SK-MEL-5 (cell line): ENCODE measurements at regions not wholly inside any gene's neighbourhood (a gene's known extent, or its start where the extent isn't known, plus 50 kb on each side); places are given as distances from the start of the nearest gene placed in this dataset.
A peak's percentile ranks its signal among the peaks of the same experiment; 100 is the strongest.

Experiments
- DNase-seq: peaks from one replicate; pipeline ENCODE4 v3.0.0-alpha.2; 2016; ENCODE audit warnings: low read depth, low spot score
- in situ Hi-C: cut with HindIII; loops from 2 replicates; pipeline ENCODE4 v1.10.0; 2016; ENCODE audit warnings: low sequenced_read_pairs, high pct_unique_total_duplicates, low pct_unique_long_range_greater_than_20kb

DNA sequence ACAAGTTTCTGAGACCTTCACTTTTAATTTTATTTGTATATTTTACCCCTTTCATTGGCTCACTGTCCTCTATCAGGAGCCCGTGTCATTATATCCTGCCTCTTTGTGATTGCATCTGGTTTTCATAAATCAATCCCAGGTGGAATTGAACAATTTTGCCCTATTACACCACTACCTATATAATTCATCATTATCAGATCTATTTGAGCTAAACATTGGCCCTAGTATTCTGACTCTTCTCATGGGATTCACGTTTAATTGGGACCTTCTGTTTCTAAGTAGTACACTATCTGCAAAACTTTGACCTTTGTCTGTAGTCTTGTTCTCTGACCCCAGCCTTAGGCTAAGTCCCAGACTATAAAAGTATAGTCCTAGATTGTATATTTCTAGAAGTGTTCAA lies 114.1 kb downstream of the FAT4 start:
- no peak for DNase-seq
- in situ Hi-C loops, result no loop called here

DNA sequence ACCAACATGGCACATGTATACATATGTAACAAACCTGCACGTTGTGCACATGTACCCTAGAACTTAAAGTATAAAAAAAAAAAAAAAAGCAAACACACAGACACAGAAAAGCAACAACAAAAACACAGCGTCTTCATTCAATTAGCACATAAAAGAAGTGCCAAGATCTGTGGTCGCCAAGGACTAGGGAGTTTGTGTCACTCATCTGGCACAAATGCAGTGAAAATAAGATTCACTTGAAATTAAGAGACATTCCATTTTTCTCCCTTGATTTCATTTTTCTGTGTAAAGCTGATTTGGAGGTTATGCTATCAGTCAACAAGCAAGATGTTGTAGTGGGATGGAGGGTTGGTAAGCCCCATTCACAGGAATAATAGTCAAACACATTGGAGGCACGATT lies 115.3 kb downstream of the FAT4 start:
- in situ Hi-C loops, result no loop called here
- DNase-seq, result no peak

DNA sequence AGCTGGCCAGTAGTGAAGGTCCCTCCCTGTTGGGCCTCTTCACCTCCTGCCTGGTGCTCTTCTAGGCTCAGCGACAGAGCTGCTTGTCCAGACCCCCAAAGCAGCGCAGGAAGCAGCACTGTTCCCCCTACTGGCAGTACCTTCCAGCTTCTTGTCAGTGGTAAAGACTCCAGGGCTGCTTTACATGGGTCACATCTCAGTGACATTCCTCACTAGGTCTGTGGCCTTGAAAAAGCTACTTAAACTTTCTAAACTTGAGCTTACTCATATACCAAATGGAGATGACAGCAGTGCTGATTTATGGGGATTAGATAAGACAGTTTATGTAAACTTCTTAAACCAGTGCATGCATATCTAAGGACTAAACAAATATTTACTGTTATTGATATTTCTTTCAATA lies 117.3 kb downstream of the FAT4 start:
- DNase-seq, result peak; percentile 21
- in situ Hi-C loops, result no loop called here

DNA sequence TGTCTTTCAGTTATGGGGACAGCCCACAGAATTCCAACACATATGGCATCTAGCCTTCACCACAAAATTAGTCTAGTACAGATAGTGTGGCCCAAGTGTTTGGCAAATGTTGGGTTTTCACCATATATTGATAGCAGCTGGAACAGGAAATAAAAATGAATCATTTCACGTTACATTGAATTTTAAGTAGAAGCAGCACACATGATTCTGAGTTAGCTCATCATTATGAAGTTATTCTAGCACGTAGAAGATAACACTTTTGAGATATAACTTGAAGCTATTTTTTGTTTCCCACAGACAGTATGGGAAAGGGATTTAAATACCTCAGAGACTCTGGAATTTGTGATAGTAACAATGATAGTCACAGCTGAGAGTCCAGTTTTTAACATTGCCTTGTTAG lies 118.7 kb downstream of the FAT4 start:
- no peak for DNase-seq

DNA sequence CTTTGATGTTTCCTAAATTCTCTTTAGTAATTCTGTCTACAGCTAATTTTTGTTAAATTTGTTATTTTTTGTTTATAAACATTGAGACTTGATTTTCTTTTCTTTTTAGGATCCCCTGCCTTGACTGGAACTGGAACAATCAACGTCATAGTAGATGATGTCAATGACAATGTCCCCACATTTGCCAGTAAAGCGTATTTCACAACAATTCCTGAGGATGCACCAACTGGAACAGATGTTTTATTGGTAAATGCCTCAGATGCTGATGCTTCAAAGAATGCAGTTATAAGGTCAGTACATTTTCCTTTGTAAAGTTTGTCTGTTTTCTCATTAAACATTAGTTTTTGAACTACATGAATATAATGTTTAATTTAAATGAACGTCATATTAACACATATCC lies 119.4 kb downstream of the FAT4 start:
- no peak for DNase-seq

More for the DNA sequence above, 118.7 kb downstream of the FAT4 start:
- in situ Hi-C loops, result no loop called here

DNA sequence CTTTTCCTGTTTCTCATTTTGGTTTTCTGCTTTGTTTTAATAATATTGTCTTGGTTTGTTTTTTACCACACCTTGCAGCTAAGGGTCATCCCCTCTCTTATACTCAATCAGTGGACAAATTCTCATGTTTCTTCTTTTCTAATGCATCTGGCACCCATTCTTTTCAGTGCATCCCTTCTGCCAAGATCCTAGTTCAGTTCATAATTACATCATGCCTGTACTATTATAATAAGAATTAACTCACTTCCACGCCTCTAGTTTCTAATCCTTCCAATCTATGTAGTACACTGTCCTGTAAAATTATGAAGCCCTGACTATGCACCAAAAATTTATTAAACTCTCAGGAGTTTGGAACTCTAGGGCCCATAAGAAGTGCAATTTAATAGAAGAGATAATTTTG lies 126.1 kb downstream of the FAT4 start:
- DNase-seq, result no peak
- in situ Hi-C loops, result no loop called here

More for the DNA sequence above, 119.4 kb downstream of the FAT4 start:
- in situ Hi-C loops, result no loop called here

DNA sequence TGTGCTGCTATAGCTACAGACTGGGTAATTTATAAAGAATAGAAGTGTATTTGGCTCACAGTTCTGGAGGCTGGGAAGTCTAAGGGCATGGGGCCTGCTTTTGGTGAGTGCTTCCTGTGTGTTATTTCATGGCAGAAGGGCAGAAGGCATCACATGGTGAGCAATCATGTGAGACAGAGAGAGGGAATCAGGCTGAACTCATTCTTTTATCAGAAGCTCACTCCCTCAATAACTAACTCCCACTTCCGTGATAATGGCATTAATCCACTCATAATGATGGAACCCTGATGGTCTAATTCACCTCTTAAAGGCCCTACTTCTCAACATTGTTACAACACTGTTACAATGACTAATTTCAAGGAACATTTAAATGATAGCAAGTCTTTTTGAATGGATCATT lies 129.4 kb downstream of the FAT4 start:
- in situ Hi-C loops, result no loop called here
- peak; percentile 19 for DNase-seq

DNA sequence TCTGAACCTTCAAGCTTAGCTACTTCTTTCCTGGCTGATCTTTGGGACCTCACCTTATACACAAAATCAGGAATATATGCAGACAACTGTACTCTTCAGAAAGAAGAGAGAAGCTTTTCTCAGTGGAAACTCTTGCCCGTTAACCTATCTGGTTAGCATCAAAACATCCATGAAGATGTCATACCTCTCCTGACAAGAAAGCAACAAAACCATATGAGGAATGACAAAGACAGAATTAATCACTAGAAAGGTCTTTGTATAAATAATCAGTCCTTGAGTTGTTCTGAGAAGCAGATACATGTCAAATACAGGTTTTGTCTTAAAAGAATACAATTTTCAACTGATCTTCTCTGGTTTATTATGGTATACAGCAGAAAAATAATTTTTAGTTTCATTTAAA lies 130.8 kb downstream of the FAT4 start:
- no peak for DNase-seq
- in situ Hi-C loops, result no loop called here

DNA sequence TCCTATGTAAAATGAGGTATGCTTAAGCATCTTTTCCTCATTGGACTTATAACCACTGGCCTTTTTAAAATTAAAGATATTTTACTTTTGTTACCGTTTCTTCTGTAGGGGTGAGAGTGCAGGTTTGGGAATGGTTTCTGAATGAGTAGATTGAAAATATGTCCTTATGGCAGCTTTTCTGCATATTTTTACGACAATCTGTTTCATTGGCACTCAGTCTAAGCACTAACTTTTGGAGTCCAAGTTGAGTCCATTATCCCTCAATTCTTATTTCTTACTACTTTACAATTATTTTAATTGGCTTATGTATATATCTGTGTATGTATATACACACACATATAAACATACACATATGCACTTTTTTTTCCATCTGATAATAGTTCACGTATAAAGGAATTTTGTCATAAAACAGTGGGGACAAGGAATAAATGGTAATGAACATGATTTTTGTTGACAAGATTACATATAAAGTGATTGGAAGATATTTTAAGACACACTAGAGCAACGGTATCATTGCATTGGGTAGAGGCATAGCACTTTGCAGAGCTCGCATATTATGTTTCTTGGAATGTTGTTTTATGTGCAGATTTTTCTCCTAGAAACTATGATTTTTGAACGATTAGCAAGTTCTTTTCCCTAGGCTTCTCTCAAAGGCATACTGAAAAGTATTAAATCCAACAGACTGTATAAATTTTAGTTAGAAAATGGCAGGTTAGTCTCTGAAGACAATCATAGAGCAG lies 133.0 kb downstream of the FAT4 start:
- no peak for DNase-seq
- in situ Hi-C loops, result no loop called here

DNA sequence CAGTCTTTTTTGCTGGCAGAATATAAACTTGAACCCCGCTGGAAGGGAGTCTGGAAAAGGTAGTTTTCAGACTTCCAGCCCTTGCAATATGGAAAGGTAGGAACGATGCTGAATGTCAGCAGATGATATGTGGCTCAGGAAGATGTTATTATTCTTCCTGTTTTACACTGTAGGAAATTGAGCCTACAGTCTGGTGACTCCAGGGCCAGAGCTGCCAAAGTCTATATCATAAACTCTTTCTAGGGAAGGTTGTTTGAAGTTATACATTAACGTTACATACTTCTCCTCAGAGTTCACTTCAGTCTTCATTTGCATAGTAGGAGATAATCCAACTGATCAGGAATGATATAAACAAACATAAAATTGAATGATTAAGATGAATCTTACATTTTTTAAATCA lies 141.3 kb downstream of the FAT4 start:
- DNase-seq, result no peak
- in situ Hi-C loops, result no loop called here

DNA sequence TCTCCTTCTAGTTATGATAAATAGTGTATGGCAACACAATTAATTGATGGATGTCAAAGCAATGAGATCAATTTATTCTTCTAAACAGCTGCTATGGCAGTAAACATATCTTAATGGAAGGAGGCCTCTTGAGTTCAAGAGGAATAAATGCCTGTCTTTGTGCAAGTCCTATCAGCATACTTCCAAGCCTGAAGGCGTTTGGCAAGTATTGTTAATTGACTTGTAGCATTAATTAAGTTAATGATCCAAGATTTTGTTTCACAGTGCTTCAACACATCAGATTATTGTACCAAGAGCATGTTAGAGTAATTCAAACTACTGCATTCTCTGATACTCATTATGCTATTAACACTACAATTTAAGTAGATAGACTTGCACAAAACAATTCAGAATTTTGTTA lies 144.8 kb downstream of the FAT4 start:
- in situ Hi-C loops, result no loop called here
- no peak for DNase-seq

DNA sequence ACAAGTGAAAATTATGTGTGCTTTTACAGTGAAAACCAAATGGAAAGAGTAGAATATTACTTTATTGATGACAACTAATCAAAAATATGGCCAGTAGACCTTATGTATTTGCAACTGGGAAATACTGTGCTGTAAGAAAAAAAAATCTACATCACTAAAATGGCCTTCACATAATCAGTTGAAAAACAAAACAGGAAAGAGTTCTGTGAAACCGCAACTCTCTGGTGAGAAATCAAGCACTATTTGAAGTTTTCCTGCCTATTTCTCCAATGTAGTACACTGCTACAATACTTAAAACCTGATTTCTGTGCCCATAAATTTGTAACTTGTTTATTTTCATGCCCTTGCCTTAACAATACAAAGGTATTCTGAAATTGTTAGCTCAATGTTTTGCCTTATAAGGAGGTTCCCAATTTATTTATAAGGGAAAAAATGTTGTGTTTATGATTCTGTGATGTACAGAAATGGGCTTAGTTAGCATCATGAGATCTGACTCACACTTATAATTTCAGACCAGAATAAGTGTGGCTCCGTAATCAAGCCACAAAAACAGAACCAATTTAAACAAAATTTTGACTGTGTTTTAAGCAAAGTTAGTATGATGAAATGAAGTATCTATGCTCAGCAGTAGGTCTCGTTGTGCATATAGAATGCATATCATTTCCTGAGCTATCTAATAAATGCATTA lies 147.1 kb downstream of the FAT4 start:
- DNase-seq, result no peak
- in situ Hi-C loops, result no loop called here

DNA sequence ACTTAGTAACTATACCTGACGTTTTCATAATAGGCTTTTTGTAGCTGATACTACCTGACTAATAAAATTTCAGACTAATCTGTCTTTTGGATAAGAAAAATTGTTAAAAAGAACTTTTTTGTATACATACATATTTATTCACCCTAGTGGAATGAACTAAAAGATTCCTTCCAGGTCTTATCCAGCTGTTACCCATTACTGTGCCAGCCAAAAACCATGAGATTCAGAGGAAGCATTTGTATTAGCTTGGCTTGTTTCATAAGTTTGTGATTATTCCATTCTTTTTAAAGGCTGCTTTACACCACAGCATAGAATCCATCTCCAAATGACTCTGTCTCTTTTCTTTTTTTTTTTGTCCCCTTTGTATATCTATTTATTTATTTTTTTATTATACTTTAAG lies 149.4 kb downstream of the FAT4 start:
- no peak for DNase-seq
- in situ Hi-C loops, result no loop called here

DNA sequence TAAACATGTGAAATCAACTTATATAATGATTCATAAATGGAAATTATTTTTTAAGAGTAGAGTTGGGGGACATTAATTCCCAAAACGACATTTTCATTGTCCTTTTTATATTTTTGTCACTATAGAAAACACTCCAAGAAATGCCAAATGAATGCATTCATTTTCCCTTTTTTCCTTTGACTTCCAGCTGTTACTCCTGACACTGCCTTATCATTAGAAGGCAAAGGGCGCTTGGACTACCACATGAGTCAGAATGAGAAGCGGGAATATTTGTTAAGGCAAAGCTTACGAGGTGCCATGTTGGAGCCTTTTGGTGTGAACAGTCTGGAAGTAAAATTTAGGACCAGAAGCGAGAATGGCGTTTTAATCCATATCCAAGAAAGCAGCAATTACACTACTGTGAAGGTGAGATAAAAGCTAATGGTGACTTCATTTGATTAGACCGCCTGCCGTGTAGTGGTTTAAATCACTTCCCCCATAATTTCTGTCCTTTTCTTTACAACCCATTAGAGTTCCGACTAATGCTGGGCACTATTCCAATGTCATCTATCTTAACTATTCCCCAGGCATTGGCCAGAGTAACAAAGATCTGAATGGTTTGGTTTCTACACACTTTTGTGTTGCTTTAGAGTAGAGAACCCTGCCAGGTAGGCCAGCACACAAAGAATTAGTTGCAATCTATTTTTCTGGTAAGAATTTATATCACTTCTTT lies 166.7 kb downstream of the FAT4 start:
- in situ Hi-C loops, result no loop called here
- no peak for DNase-seq

DNA sequence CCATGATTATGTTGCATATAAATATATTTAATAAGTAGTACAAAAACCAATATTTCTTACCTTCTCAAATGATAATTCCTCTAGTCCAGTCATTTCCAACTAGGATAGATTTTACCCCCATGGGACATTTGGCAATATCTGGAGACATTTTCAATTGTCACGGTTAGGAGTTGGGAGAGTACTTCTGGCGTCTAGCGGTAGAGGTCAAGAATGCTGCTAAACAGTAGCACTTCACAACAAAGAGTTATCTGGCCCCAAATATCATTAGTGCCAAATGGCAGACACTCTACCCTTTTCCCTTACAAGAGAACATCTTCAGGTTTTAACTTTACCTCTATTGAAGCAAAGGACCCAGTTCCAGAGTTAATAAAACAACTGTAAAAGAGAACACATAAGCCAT lies 168.1 kb downstream of the FAT4 start:
- no peak for DNase-seq
- in situ Hi-C loops, result no loop called here

DNA sequence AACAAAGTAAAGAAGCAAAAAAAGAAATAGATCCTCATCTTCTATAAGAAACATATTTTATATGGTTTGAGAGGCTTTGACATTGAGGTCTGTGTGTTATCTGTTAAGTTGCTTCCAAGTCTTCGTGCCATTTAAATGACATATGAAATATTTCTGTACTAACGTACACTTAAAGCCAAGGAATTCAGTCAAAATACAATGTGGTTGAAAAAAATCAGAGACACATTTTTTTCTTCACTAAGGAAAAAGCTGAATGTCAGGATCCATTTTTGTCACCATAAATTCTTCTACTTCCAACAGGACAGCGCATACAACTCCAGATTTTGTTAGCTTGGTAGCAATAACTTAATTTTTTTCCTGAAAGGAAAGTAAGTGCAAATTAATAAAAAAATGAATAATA lies 168.5 kb downstream of the FAT4 start:
- in situ Hi-C loops, result no loop called here
- no peak for DNase-seq

DNA sequence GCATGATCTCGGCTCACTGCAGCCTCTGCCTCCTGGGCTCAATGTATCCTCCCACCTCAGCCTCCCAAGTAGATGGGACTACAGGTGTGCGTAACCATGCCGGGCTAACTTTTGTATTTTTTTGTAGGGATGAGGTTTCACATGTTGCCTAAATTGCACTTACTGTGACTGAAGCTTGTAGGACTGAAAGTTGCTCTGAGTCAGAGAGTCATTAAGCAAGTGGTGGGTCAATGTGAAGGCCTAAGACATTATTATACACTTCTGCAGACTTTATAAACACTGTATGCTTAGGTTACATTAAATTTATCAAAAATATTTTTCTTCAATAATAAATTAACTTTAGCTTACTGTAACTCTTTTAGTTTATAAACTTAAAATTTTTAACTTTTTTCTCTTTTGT lies 170.2 kb downstream of the FAT4 start:
- in situ Hi-C loops, result no loop called here
- no peak for DNase-seq

DNA sequence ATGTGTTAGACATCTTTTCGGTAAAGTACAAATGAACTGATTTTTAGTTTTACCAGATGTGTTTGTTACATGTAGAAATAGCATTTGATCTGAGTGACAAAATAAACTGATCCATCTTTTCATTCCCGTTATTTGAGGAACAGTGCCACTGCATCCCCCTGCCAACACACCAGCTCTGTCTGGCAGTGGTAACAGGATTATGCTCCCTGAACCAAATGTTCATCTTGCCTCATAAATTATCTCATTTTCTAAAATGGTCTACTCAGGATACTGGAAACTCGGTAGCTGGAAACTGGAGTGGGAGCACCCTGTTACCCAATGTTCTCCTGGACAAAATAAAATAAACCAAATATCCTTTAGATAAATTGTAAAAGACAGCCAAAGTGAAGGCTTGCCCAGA lies 171.6 kb downstream of the FAT4 start:
- no peak for DNase-seq
- in situ Hi-C loops, result no loop called here
